HEK293T (cell line): ENCODE measurements at regions not wholly inside any gene's neighbourhood (a gene's known extent, or its start where the extent isn't known, plus 50 kb on each side); places are given as distances from the start of the nearest gene placed in this dataset.

Experiments used
- CTCF ChIA-PET: fragments of 350-600 bp; formaldehyde crosslinking; extraction: SDS; loops from one replicate; lab custom pipeline; 2021; ENCODE audit warnings: antibody characterized with exemption, inconsistent platforms; lab: Yijun Ruan, JAX
- POLR2A ChIA-PET: fragments of 350-600 bp; formaldehyde crosslinking; extraction: SDS; loops from one replicate; lab custom pipeline; 2020; ENCODE audit warnings: antibody characterized with exemption, inconsistent platforms; lab: Yijun Ruan, JAX
- DNase-seq: peaks from one replicate; pipeline ENCODE4 v3.0.0; 2012; ENCODE audit warnings: mixed read lengths; ENCODE audit errors: extremely low spot score
- ARNT ChIP-seq: fragments of 450-650 bp; IDR thresholded peaks from 2 replicates; pipeline ENCODE4 v1.6.1; 2017; ENCODE audit warnings: mild to moderate bottlenecking
- BHLHE40 ChIP-seq: fragments of 450-650 bp; IDR thresholded peaks from 2 replicates; pipeline ENCODE4 v1.6.1; 2016; ENCODE audit warnings: mild to moderate bottlenecking, moderate library complexity, borderline replicate concordance
- CTBP1 ChIP-seq: fragments of 450-650 bp; IDR thresholded peaks from 2 replicates; pipeline ENCODE4 v1.6.1; 2016; ENCODE audit warnings: borderline replicate concordance
- ELF4 ChIP-seq: fragments of 450-650 bp; IDR thresholded peaks from 2 replicates; pipeline ENCODE4 v1.6.1; 2017; ENCODE audit warnings: antibody characterized with exemption
- FOXA1 ChIP-seq: fragments of 450-650 bp; IDR thresholded peaks from 2 replicates; pipeline ENCODE4 v1.6.1; 2016; ENCODE audit warnings: mild to moderate bottlenecking
- FOXK2 ChIP-seq: fragments of 450-650 bp; IDR thresholded peaks from 2 replicates; pipeline ENCODE4 v1.6.1; 2016; ENCODE audit warnings: mild to moderate bottlenecking
- FOXM1 ChIP-seq: fragments of 450-650 bp; IDR thresholded peaks from 2 replicates; pipeline ENCODE4 v1.6.1; 2017; ENCODE audit warnings: mild to moderate bottlenecking, borderline replicate concordance
- HDGF ChIP-seq: fragments of 450-650 bp; IDR thresholded peaks from 2 replicates; pipeline ENCODE4 v1.6.1; 2017; ENCODE audit warnings: antibody characterized with exemption, borderline replicate concordance
- L3MBTL2 ChIP-seq: fragments of 450-650 bp; conservative IDR thresholded peaks from 2 replicates; pipeline ENCODE4 v1.6.1; 2016; ENCODE audit warnings: mild to moderate bottlenecking
- LEF1 ChIP-seq: fragments of 450-650 bp; IDR thresholded peaks from 2 replicates; pipeline ENCODE4 v1.6.1; 2017; ENCODE audit warnings: mild to moderate bottlenecking, borderline replicate concordance
- NFRKB ChIP-seq: fragments of 450-650 bp; IDR thresholded peaks from 2 replicates; pipeline ENCODE4 v1.6.1; 2016; ENCODE audit warnings: mild to moderate bottlenecking, moderate library complexity
- PKNOX1 ChIP-seq: fragments of 450-650 bp; IDR thresholded peaks from 2 replicates; pipeline ENCODE4 v1.6.1; 2016
- SP1 ChIP-seq: fragments of 450-650 bp; IDR thresholded peaks from 2 replicates; pipeline ENCODE4 v1.6.1; 2017
- SUZ12 ChIP-seq: fragments of 450-650 bp; IDR thresholded peaks from 2 replicates; pipeline ENCODE4 v1.6.1; 2016; ENCODE audit warnings: mild to moderate bottlenecking
- TARDBP ChIP-seq: fragments of 450-650 bp; IDR thresholded peaks from 2 replicates; pipeline ENCODE4 v1.6.1; 2016
- ZNF384 ChIP-seq: fragments of 450-650 bp; IDR thresholded peaks from 2 replicates; pipeline ENCODE4 v1.6.1; 2016

GRCh38 chr5:57106661-57107060, 67.2 kb upstream of the GPBP1 start:
- TF ChIP-seq SP1 (no peak), FOXM1 (no peak), PKNOX1 (no peak), ARNT (no peak), HDGF (no peak), CTBP1 (no peak), BHLHE40 (no peak), FOXK2 (no peak), ZNF384 (no peak), L3MBTL2 (no peak), NFRKB (no peak), SUZ12 (no peak)
- ChIA-PET CTCF (no interaction called here), POLR2A (no interaction called here)
- DNase-seq = no peak

GRCh38 chr5:57111993-57112392, 61.9 kb upstream of the GPBP1 start:
- TF ChIP-seq SUZ12 = no peak
- no peak for TF ChIP-seq HDGF
- TF ChIP-seq CTBP1 = no peak
- TF ChIP-seq ELF4 = no peak
- TF ChIP-seq FOXM1 = no peak
- TF ChIP-seq FOXK2 = no peak
- TF ChIP-seq BHLHE40 = no peak
- TF ChIP-seq FOXA1 = no peak
- TF ChIP-seq PKNOX1 = no peak
- TF ChIP-seq TARDBP = no peak
- TF ChIP-seq LEF1 = no peak
- TF ChIP-seq ZNF384 = no peak
- no peak for TF ChIP-seq ARNT
- no peak for TF ChIP-seq L3MBTL2
- TF ChIP-seq SP1 = no peak
- TF ChIP-seq NFRKB = no peak
- POLR2A ChIA-PET = no interaction called here
- CTCF ChIA-PET = no interaction called here
- no peak for DNase-seq

- POLR2A ChIA-PET = interaction anchor here (0.6 kb wide), 1 partner anchor 405 kb away, joined by 3 read pairs; no protein-coding TSS in a partner anchor
- DNase-seq = no peak
- TF ChIP-seq TARDBP (no peak), SUZ12 (no peak), ELF4 (no peak), L3MBTL2 (no peak), BHLHE40 (no peak), LEF1 (no peak)
- CTCF ChIA-PET = no interaction called here
Measured at GRCh38 chr5:57113481-57113880, 60.4 kb upstream of the GPBP1 start.

GRCh38 chr5:57117596-57117995, 56.3 kb upstream of the GPBP1 start:
- TF ChIP-seq SUZ12 (no peak), HDGF (no peak), NFRKB (no peak), ARNT (no peak), BHLHE40 (no peak)
- POLR2A ChIA-PET = no interaction called here
- no peak for DNase-seq
- CTCF ChIA-PET = no interaction called here

- CTCF ChIA-PET = no interaction called here
Measured at GRCh38 chr5:57119031-57119430, 54.8 kb upstream of the GPBP1 start.

GRCh38 chr5:57124014-57124413, 49.8 kb upstream of the GPBP1 start:
- no peak for DNase-seq
- POLR2A ChIA-PET = interaction anchor here (1.7 kb wide), 1 partner anchor 214 kb away, joined by 4 read pairs; the partner anchor contains the start of gene SETD9
- CTCF ChIA-PET = no interaction called here
- TF ChIP-seq L3MBTL2 (no peak), ARNT (no peak), NFRKB (no peak), HDGF (no peak), LEF1 (no peak), BHLHE40 (no peak), FOXA1 (no peak), ZNF384 (no peak), SUZ12 (no peak), FOXK2 (no peak), PKNOX1 (no peak)

More at GRCh38 chr5:57119031-57119430, 54.8 kb upstream of the GPBP1 start:
- POLR2A ChIA-PET = no interaction called here
- TF ChIP-seq FOXK2 (no peak), HDGF (no peak), BHLHE40 (no peak), CTBP1 (no peak), LEF1 (no peak), TARDBP (no peak), ZNF384 (no peak), FOXA1 (no peak), ARNT (no peak), L3MBTL2 (no peak), SP1 (no peak), SUZ12 (no peak), FOXM1 (no peak), NFRKB (no peak)
- DNase-seq = no peak
